Hepatocyte (in vitro differentiated cells): ENCODE measurements at regions not wholly inside any gene's neighbourhood (a gene's known extent, or its start where the extent isn't known, plus 50 kb on each side); places are given as distances from the start of the nearest gene placed in this dataset.

Experiments
- DNase-seq: peaks from one replicate; pipeline ENCODE4 v3.0.0-alpha.2; 2016; ENCODE audit warnings: low spot score
- H2AFZ ChIP-seq: fragments of 200-600 bp; sonication (generic); 2 replicates; pipeline ENCODE4 v1.6.0; 2016; ENCODE audit warnings: antibody characterized with exemption, mild to moderate bottlenecking
- H3K27ac ChIP-seq: fragments of 200-600 bp; sonication (generic); 2 replicates; pipeline ENCODE4 v1.5.1; 2016; ENCODE audit warnings: mild to moderate bottlenecking
- H3K27me3 ChIP-seq: fragments of 200-600 bp; sonication (generic); 2 replicates; pipeline ENCODE4 v1.6.1; 2016
- H3K36me3 ChIP-seq: fragments of 200-600 bp; sonication (generic); replicated peaks from 2 replicates; pipeline ENCODE4 v1.5.1; 2016; ENCODE audit warnings: low read depth; ENCODE audit not compliant: insufficient read depth
- H3K4me1 ChIP-seq: fragments of 200-600 bp; sonication (generic); 2 replicates; pipeline ENCODE4 v1.5.1; 2016; ENCODE audit warnings: mild to moderate bottlenecking, moderate library complexity; ENCODE audit not compliant: insufficient read depth
- H3K4me2 ChIP-seq: fragments of 200-600 bp; sonication (generic); 2 replicates; pipeline ENCODE4 v1.6.0; 2016
- H3K4me3 ChIP-seq: fragments of 200-600 bp; sonication (generic); 2 replicates; pipeline ENCODE4 v1.5.1; 2016; ENCODE audit warnings: mild to moderate bottlenecking
- H3K79me2 ChIP-seq: fragments of 200-600 bp; sonication (generic); 2 replicates; pipeline ENCODE4 v1.6.0; 2017; ENCODE audit warnings: mild to moderate bottlenecking
- H3K9me2 ChIP-seq: fragments of 200-600 bp; sonication (generic); replicated peaks from 2 replicates; pipeline ENCODE4 v1.6.0; 2017; ENCODE audit warnings: mild to moderate bottlenecking; ENCODE audit not compliant: insufficient read depth
- H3K9me3 ChIP-seq: fragments of 200-600 bp; sonication (generic); 2 replicates; pipeline ENCODE4 v1.5.1; 2016; ENCODE audit warnings: low read depth, mild to moderate bottlenecking
- H4K20me1 ChIP-seq: fragments of 200-600 bp; sonication (generic); 2 replicates; pipeline ENCODE4 v1.6.0; 2016; ENCODE audit warnings: mild to moderate bottlenecking; ENCODE audit not compliant: insufficient read depth, poor library complexity, severe bottlenecking
- EZH2 ChIP-seq: fragments of 200-600 bp; sonication (generic); IDR thresholded peaks from 2 replicates; pipeline ENCODE4 v1.6.1; 2016; ENCODE audit warnings: antibody characterized with exemption, mild to moderate bottlenecking, borderline replicate concordance
- EZH2phosphoT487 ChIP-seq: fragments of 200-600 bp; sonication (generic); IDR thresholded peaks from one replicate; pipeline ENCODE4 v1.6.1; 2018; ENCODE audit warnings: antibody characterized with exemption, mild to moderate bottlenecking, low read depth, moderate library complexity; ENCODE audit not compliant: unreplicated experiment, severe bottlenecking
- WGBS: methylation state at CpG from one replicate; pipeline ENCODE4 v1.1.6; 2016; ENCODE audit warnings: low lambda C conversion rate; ENCODE audit errors: missing lambda C conversion rate; 5-methylcytosine and 5-hydroxymethylcytosine counted together
- TF ChIP-seq, protein P1 (sequence below): fragments of 200-600 bp; sonication (generic); IDR thresholded peaks from 2 replicates; pipeline ENCODE4 v1.5.1; 2016; ENCODE audit warnings: antibody characterized with exemption, mild to moderate bottlenecking; ENCODE audit not compliant: poor library complexity

DNA sequence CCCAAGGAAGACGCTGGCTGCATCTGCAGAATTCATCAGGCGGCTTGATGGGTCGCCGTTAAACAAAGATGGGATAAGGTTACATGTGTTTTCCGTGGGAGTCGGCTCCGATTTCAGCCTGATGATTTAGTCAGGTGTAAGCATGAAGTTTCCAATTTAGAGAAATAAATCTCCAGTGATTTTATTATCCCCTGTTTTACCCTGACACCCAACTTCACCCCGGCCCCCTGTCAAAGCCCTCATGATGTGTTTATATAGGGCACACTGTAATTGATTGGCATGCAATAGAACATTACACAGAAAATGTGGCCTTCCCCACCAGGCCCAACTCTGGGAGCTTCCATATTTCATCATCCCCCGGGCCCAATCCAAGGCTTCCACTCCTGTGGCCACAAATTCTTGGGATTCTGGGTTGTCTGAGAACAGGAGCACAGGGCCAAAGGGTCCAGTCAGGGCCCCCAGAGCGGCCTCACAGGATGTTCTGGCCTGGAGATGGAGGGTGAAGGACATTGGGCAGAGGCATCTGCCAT is 72.5 kb downstream of the FOXD2 start:
- H3K36me3 ChIP-seq: no peaks in the 10 kb centered on the region
- H3K27me3 ChIP-seq: peaks cover 50% of the 10 kb centered on the region
- no peaks in the 10 kb centered on the region for H3K79me2 ChIP-seq
- no peaks in the 10 kb centered on the region for H3K9me2 ChIP-seq
- DNase-seq: no peak
- H3K4me1 ChIP-seq: peaks cover 18% of the 10 kb centered on the region
- H3K9me3 ChIP-seq: no peaks in the 10 kb centered on the region
- TF ChIP-seq EZH2phosphoT487: no peak
- no peak for TF ChIP-seq EZH2
- H4K20me1 ChIP-seq: no peaks in the 10 kb centered on the region
- no peak overlapping the region for H3K27ac ChIP-seq
- no peak overlapping the region for H2AFZ ChIP-seq
- H3K4me3 ChIP-seq: no peak overlapping the region
- WGBS: 71% methylated on average over 10 of the region's 10 CpGs
- H3K4me2 ChIP-seq: no peak overlapping the region

DNA sequence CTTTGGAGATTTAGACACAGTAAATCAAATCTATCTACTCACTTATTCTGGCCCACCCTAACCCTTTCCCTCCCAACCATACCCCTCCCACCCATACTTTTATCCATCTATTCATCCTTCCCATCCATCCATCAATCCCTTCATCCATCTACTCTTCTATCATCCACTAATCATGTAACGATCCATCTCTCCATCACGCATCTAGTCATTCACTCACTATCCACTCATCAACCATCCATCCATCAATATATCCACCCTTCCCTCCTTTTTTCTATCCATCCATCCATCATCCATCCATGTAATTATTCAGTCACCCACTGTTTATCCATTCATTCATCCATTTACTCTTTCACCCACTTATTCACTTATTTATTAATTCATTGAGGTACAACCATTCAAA is 74.0 kb downstream of the FOXD2 start:
- Histone ChIP-seq H3K36me3 (no peaks in the 10 kb centered on the region), H3K79me2 (no peaks in the 10 kb centered on the region), H3K4me3 (no peak overlapping the region), H3K4me1 (peaks cover 18% of the 10 kb centered on the region), H3K27ac (no peak overlapping the region), H3K9me3 (no peaks in the 10 kb centered on the region), H3K27me3 (peaks cover 35% of the 10 kb centered on the region), H4K20me1 (no peaks in the 10 kb centered on the region), H3K4me2 (no peak overlapping the region), H2AFZ (no peak overlapping the region), H3K9me2 (no peaks in the 10 kb centered on the region)
- 96% methylated on average over 2 of the region's 2 CpGs for WGBS
- TF ChIP-seq, protein P1, sequence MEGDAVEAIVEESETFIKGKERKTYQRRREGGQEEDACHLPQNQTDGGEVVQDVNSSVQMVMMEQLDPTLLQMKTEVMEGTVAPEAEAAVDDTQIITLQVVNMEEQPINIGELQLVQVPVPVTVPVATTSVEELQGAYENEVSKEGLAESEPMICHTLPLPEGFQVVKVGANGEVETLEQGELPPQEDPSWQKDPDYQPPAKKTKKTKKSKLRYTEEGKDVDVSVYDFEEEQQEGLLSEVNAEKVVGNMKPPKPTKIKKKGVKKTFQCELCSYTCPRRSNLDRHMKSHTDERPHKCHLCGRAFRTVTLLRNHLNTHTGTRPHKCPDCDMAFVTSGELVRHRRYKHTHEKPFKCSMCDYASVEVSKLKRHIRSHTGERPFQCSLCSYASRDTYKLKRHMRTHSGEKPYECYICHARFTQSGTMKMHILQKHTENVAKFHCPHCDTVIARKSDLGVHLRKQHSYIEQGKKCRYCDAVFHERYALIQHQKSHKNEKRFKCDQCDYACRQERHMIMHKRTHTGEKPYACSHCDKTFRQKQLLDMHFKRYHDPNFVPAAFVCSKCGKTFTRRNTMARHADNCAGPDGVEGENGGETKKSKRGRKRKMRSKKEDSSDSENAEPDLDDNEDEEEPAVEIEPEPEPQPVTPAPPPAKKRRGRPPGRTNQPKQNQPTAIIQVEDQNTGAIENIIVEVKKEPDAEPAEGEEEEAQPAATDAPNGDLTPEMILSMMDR: no peak
- no peak for TF ChIP-seq EZH2
- TF ChIP-seq EZH2phosphoT487: no peak
- DNase-seq: no peak

DNA sequence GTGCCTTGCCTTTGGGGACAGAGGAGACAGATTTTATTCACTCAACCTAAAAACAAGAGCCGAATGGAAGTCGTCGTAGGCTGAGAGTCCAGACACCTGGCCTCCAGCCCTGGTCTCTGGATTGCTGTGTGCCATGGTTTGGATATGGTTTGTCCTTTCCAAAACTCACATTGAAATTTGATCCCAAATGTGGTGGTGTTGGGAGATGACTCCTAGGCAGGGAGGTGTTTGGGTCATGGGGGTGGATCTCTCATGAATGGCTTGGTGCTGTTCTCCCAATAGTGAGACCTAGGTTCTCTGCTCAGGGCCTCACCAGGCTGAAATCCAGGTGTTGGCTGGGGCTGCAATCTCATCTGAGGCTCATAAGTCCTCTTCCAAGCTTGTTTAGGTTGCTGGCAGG is 75.5 kb downstream of the FOXD2 start:
- WGBS: 94% methylated on average over 3 of the region's 3 CpGs
- Histone ChIP-seq H3K4me2 (no peak overlapping the region), H3K9me3 (no peaks in the 10 kb centered on the region), H3K4me3 (no peak overlapping the region), H3K79me2 (no peaks in the 10 kb centered on the region), H3K27ac (no peak overlapping the region), H3K4me1 (peaks cover 12% of the 10 kb centered on the region), H2AFZ (no peak overlapping the region), H3K36me3 (no peaks in the 10 kb centered on the region), H3K27me3 (peaks cover 25% of the 10 kb centered on the region), H4K20me1 (no peaks in the 10 kb centered on the region), H3K9me2 (no peaks in the 10 kb centered on the region)
- DNase-seq: no peak
- TF ChIP-seq, protein P1: no peak
- TF ChIP-seq EZH2phosphoT487 (no peak), EZH2 (no peak)

DNA sequence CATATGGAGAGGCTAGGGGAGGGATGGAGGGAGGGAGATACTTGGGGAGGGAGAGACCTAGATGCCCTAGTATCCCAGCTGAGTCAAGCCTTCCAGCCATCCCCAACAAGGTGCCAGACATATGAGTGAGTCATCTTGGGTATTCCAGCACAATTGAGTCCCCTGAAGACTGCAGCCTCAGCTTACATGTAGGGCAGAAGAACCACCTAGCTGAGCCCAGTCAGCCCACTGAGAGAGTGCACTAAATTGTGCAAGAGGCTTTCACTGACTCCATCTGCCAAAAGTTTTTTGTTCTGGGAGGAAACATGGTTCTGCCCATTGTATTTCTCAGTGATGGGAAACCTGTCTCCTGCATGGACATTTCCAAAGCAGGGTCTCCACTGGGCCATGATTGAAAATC is 76.4 kb downstream of the FOXD2 start:
- H3K4me3 ChIP-seq: no peak overlapping the region
- H2AFZ ChIP-seq: no peak overlapping the region
- no peaks in the 10 kb centered on the region for H4K20me1 ChIP-seq
- no peaks in the 10 kb centered on the region for H3K36me3 ChIP-seq
- no peak overlapping the region for H3K27ac ChIP-seq
- H3K27me3 ChIP-seq: peaks cover 25% of the 10 kb centered on the region
- peaks cover 3% of the 10 kb centered on the region for H3K4me1 ChIP-seq
- no peaks in the 10 kb centered on the region for H3K9me2 ChIP-seq
- H3K79me2 ChIP-seq: no peaks in the 10 kb centered on the region
- no peak for DNase-seq
- H3K4me2 ChIP-seq: no peak overlapping the region
- TF ChIP-seq EZH2phosphoT487 (no peak), EZH2 (no peak)
- TF ChIP-seq, protein P1: no peak
- H3K9me3 ChIP-seq: no peaks in the 10 kb centered on the region
